HuH-7.5 (cell line): ENCODE measurements at regions not wholly inside any gene's neighbourhood (a gene's known extent, or its start where the extent isn't known, plus 50 kb on each side); places are given as distances from the start of the nearest gene placed in this dataset.

ENCODE experiments used
- DNase-seq: peaks from one replicate; pipeline ENCODE4 v3.0.0; 2011; ENCODE audit warnings: low spot score

GRCh38 chr20:40808936-40809335 lies 119.9 kb upstream of the MAFB start:
- DNase-seq = no peak

GRCh38 chr20:40809361-40809760 lies 120.3 kb upstream of the MAFB start:
- no peak for DNase-seq

DNA sequence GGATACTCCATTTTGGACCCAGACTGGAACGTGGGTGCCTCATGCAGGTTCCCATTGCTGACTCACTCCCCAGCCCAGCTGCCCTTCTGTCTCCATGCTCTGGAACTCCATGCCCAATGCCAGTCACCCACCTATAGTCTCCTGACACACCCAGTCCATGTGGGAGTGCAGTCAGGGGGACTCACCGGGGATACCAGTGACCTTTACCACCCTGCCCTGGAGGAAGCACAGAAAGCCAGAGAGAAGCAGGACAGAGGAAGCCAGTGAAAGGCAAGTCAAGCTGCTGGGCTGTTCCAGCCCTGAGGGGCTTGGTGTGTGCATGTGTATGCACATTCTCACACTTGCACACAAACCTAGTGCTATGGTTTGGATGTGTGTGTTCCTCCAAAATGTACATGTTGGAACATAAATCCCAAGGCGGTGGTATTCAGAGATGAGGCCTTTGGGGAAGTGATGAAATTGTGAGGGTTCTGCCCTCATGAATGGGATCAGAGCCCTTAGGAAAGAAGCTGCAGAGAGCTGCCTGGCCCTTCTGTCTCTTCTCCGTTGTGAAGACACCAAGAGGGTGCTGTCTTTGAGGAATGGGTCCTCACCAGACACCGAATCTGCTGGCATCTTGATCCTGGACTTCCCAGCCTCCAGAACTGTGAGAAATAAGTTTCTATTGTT lies 121.4 kb upstream of the MAFB start:
- no peak for DNase-seq

DNA sequence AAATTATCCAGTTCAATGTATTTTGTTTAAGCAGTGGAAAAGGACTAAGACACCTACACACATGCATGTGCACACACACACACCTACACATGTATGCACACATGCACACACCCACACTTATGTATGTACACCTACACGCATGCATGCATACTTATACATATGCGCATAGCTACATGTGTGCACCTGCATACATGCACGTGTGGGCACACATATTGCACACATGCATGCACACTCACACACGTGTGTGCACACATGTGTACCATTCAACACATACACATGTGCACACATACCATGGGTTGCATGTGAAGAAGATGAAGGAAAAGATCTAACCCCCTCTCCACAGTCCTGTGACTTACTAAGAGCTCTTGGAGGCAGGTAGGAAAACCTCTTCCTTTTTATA lies 122.0 kb upstream of the MAFB start:
- DNase-seq = no peak

GRCh38 chr20:40811660-40812414 lies 122.8 kb upstream of the MAFB start:
- DNase-seq = no peak

DNA sequence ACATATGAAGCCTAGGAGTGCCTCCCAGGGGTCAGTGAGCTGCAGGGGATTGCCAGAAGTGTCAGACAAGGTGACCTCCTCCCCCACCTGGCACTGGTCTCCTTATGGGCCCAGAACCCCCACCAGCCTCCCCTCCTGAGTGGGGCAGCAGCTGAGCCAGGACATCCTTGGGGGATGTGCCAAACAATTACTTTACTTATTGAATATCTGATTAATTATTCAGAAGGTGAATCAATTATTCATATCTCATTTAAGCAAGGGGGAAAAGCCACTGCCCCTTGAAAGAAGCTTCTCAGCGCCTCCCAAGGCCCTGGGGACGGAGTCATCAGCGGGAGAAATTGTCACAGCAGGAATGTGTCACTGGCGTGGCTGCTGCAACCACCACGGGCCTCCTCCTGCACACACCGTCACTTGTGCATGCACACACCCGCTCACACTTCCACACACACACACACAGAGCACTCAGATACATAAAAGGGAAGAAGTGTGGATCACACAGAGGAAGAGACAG lies 123.4 kb upstream of the MAFB start:
- DNase-seq = no peak

DNA sequence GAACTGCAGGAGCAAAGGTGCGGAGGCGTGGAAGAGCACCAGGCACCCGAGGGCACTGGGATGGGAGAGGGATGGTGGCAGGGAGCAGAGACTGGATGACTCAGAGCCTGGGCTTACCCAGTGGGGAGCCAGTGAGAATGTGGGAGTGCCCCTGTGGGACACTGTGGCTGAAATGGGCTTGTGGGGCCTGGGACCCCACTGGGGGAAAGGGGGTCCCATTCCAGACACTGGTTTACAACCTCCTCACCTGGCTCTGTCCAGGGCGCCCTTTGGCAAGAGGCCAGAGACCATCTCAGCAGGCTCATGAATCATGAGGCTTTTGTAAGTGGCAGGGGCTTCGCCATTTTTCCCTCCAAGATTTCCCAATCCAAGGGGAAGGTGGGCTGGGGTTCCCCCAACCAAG lies 124.0 kb upstream of the MAFB start:
- DNase-seq = no peak

GRCh38 chr20:40813708-40814630 lies 124.9 kb upstream of the MAFB start:
- no peak for DNase-seq

- no peak for DNase-seq
These were observed 125.6 kb upstream of the MAFB start for GRCh38 chr20:40814631-40814960.

DNA sequence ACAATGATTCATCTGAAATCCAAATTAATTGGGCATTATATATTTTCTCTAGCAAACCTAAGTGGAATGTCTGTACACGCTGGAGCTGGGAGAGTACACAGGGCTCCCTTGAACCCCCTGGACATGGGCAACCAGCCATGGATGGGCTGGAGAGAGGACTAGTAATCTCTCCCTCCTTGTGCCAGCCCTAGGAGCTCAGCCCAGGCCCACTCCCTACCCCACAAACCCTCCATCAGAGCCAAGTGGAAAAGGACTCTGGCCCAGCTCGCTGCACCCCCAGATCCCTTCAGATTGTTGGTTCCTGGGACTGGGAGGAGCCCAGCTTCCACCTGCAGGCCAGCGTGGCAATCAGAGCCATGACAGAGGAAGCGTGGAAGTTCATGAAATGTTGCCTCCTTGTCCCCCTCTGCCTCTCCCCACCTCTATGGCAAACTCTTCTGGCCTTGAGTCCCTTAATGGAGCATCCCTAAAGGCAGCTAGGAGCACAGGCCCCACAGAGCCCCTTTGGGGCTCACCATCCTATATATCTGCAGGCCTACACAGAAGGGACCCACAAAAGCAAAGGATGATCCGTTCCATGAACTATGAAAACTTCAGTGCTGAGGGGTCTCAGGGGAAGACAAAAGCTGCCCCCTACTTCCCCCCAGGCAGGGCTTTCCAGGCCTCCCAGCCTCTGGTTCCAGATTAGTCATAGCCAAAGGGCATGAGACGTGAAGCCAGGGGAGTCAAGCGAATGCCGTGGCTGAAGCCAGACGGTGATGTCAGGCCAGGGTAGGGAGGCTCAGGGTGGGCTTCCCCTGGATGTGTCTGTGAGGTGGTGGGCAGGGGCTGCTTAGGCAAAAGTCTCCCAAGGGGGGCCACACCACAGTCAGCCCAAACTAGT lies 126.4 kb upstream of the MAFB start:
- no peak for DNase-seq

GRCh38 chr20:40816039-40816352 lies 127.0 kb upstream of the MAFB start:
- no peak for DNase-seq

DNA sequence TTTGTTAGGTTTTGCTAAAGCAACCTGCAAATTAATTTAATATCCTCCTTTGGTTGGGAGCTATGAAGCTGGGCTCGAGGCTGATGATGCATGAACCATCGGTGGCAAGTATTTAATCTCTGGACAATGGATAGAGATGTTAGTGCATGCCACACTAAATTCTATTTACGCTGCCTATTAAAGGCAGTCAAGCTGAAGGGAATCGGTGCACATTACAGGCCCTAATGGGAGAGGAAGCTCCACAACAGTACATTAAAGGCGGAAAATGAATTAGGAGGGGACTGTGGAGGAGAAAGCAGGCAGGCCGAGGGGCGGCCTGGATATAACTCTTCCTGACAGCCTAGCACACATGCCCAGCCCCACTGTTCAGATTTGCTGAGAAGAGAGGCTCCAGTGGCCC lies 132.4 kb upstream of the MAFB start:
- DNase-seq = no peak

DNA sequence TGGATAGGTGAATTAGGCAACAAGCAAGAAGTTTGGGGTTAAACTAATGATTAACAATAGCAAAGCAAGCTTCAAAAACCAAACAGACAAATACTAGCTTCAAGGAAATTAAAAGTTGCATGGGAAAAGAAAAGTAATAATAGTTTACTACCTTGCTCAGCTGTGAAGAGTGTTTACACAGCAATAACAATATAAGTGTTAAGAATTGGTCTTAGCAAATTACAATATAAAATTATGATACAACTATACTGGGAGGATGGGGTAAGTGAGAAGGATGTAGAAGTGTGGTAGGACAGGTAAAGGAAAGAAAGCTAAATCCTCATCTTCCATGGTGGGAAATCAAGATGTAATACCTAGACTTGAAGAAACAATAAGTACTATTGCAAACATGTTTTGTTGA lies 137.7 kb upstream of the MAFB start:
- no peak for DNase-seq

GRCh38 chr20:40835321-40835720 lies 146.3 kb upstream of the MAFB start:
- DNase-seq = no peak

GRCh38 chr20:40838509-40838908 lies 149.5 kb upstream of the MAFB start:
- no peak for DNase-seq

DNA sequence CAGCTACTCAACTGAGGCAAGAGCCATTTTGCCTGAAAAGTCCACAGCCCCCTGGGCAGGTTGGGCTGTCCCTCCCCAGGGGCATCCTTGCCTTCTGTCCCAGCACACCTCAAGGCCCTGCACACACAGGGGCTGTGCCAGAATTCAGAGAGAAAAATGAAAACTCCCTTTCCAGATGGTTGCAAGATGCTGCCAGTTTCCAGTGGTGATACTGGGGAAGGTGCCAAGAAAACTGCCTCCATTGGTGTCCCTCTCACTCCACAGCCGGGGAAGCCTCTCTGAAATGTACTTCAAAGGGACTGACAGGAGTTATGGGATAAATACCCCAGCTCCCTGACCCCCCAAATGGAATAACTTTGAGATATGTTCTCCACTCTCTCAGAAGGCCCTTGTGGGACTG lies 154.2 kb upstream of the MAFB start:
- DNase-seq = no peak

GRCh38 chr20:40844332-40844731 lies 155.3 kb upstream of the MAFB start:
- DNase-seq = no peak

DNA sequence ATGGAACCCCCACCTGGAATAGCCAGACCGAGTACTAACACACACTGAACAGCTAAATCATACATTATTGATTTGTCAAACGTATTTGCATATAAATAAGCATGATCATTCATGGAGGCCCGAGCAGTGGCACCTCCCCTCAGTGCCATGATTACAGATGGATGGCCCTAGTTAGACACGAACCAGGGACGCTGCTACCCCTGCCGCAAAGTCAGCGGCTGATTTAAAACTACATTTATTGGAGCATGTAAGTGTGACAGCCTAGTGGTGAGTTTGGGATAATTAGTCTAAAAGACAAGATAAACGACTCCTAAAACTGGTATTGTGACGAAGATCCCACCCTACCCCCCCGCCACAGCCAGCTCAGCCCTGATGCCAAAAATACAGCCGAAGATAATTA lies 159.1 kb upstream of the MAFB start:
- no peak for DNase-seq

DNA sequence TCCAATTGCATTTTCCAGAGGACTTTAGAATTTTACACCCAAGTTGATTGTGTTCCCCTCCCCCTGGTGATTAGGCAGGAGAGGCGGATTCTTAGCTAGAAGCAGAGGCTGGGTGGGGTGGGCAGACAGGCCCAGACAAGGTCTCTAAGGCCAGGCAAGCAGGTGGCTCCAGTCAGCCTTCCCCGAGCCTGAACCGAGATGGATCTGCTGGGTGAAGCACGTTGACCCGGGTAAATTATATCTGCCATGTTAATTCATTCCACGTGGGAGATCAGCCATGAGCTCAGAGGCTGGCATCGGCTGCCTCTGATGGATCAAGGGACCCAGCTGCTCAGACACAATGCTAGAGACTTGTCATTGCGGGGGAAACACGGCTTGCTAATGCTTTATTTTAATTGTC lies 159.5 kb upstream of the MAFB start:
- DNase-seq = no peak

- DNase-seq = no peak
These were observed 160.4 kb upstream of the MAFB start for GRCh38 chr20:40849456-40849855.

GRCh38 chr20:40851051-40851450 lies 162.0 kb upstream of the MAFB start:
- DNase-seq = no peak

DNA sequence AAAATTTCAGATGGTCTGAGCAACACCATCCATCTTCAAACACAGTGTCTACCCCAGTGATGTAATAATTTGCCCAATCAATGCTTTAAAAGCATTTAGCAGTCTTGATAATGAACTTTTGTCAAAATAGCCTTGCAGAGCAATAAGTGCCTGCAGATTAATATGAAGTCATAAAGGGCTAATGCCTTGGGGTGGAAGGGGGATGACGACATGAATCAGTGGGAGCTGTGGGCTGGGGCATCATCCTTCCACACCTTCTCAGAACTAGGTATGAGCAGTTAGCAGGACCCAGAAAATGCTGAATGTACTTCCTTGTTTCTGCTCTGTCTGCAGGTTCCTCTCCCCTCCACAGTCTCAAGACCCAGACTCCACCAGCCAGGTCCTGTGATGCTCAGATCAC lies 166.2 kb upstream of the MAFB start:
- DNase-seq = no peak
